Thyroid gland (tissue), 4 donors: ENCODE measurements at regions not wholly inside any gene's neighbourhood (a gene's known extent, or its start where the extent isn't known, plus 50 kb on each side); places are given as distances from the start of the nearest gene placed in this dataset.

Experiments
- DNase-seq, 2 donors: peaks; one replicate each; pipeline ENCODE4 v3.0.0-alpha.2; 2019
- H3K27ac ChIP-seq, 3 donors: fragments of 200-600 bp; sonication (generic); 1 replicate in 2 of 3; 2 replicates in 1 of 3; pipeline ENCODE4 v1.5.1; 2016 to 2019; ENCODE audit warnings: mild to moderate bottlenecking in 1 of 3, moderate library complexity in 1 of 3
- H3K27me3 ChIP-seq: fragments of 200-600 bp; sonication (generic); one replicate; pipeline ENCODE4 v1.5.1; 2019
- H3K36me3 ChIP-seq, 2 donors: fragments of 200-600 bp; sonication (generic); one replicate each; pipeline ENCODE4 v1.5.1; 2016 to 2019
- H3K4me1 ChIP-seq, 2 donors: fragments of 200-600 bp; sonication (generic); one replicate each; pipeline ENCODE4 v1.5.1; 2017 to 2019
- H3K4me3 ChIP-seq, 3 donors: fragments of 200-600 bp; sonication (generic); replicated peaks in 1 of 3; 1 replicate in 2 of 3; 2 replicates in 1 of 3; pipeline ENCODE4 v1.5.1; 2016; ENCODE audit warnings: mild to moderate bottlenecking in 1 of 3
- H3K9me3 ChIP-seq: fragments of 200-600 bp; sonication (generic); one replicate; pipeline ENCODE4 v1.5.1; 2017
- POLR2A ChIP-seq, 2 donors: fragments of 450-650 bp; IDR thresholded peaks; one replicate each; pipeline ENCODE4 v1.6.1; 2017; ENCODE audit warnings: antibody characterized with exemption in 2 of 2, mild to moderate bottlenecking in 2 of 2, moderate library complexity in 1 of 2
- WGBS, 2 donors: methylation state at CpG; one replicate each; pipeline ENCODE4 v1.1.5; 2017; 5-methylcytosine and 5-hydroxymethylcytosine counted together
- intact Hi-C: fragments of 100-400 bp; cut with DNase I; formaldehyde crosslinking; loops from one replicate; pipeline ENCODE4 v1.15.1; 2023
- TF ChIP-seq, protein P1 (sequence below), 6 experiments: fragments of 200-600 bp in 3 of 6; fragments of 450-650 bp in 3 of 6; sonication (generic) in 3 of 6; IDR thresholded peaks; one replicate each; pipeline ENCODE4 v1.5.1; 2016 to 2019; ENCODE audit warnings: antibody characterized with exemption in 6 of 6, mild to moderate bottlenecking in 2 of 6, inconsistent platforms in 1 of 6, moderate library complexity in 1 of 6

DNA sequence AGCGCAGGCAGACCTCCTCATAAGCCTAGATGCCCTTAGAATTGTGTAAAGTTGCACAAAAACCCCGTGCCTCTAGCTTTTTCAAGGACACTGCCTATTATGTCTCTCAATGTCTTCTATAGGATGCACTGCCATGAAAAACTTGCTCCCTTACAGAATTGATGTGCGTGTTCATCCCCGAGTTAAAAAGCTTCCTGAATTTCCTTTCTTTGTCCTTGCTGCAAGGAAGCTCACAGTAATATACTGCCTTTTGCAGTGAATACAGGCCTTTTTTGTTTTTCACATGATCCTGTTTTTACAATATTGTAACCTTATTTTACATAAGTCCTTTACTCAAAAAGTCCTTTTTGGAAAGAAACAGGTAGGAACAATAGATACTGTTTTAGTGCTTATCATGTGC, 193.0 kb downstream of the TTLL7 start:
- no peaks in the 10 kb centered on the region for H3K9me3 ChIP-seq
- H3K27ac ChIP-seq: no peak overlapping the region
- no peak for DNase-seq
- H3K27me3 ChIP-seq: no peaks in the 10 kb centered on the region
- H3K4me1 ChIP-seq: peaks cover 0 to 11% of the 10 kb centered on the region in 2 donors
- H3K4me3 ChIP-seq: no peak overlapping the region
- TF ChIP-seq POLR2A (IDR thresholded peaks at IDR 0.05): no peak
- TF ChIP-seq, protein P1, sequence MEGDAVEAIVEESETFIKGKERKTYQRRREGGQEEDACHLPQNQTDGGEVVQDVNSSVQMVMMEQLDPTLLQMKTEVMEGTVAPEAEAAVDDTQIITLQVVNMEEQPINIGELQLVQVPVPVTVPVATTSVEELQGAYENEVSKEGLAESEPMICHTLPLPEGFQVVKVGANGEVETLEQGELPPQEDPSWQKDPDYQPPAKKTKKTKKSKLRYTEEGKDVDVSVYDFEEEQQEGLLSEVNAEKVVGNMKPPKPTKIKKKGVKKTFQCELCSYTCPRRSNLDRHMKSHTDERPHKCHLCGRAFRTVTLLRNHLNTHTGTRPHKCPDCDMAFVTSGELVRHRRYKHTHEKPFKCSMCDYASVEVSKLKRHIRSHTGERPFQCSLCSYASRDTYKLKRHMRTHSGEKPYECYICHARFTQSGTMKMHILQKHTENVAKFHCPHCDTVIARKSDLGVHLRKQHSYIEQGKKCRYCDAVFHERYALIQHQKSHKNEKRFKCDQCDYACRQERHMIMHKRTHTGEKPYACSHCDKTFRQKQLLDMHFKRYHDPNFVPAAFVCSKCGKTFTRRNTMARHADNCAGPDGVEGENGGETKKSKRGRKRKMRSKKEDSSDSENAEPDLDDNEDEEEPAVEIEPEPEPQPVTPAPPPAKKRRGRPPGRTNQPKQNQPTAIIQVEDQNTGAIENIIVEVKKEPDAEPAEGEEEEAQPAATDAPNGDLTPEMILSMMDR (IDR thresholded peaks at IDR 0.05): no peak
- no peaks in the 10 kb centered on the region for H3K36me3 ChIP-seq
- intact Hi-C loops: no loop called here
- WGBS, 2 donors: 95% methylated on average over 4 of the region's 4 CpGs

DNA sequence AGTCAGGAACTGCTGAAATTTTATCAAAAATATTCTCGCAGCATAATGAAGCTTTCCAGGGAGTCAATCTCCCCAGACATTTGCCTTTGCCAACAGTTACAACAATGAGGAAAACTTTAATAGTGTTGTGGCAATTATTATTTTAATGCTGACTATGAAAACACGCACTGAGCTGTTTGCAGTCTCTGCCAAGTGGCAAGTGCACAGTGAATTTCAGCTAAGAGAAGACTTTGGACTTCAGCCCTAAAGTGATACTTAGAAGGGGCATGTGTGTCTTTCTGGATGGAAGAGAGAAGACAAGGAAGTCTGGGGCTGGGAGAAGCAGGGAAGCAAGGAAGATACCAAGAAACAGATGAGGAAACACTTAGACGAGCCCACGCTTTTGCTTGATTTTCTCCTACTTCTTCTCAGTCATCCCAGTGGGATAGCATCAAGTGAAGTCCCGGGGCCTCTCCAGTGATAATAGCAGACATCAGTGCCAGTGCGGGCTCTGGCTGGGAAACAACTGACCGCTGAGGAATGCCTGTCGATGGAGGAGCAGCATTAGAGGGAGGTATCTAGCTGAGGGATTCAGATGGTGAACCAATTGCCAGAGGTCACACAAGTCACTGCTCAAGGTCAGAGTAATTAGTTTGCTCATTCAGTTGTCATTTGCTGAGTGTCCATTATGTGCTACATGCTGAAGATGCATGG, 196.3 kb downstream of the TTLL7 start:
- no peak overlapping the region for H3K4me3 ChIP-seq
- H3K27me3 ChIP-seq: no peaks in the 10 kb centered on the region
- H3K36me3 ChIP-seq: no peaks in the 10 kb centered on the region
- no peak for TF ChIP-seq POLR2A (IDR thresholded peaks at IDR 0.05)
- TF ChIP-seq, protein P1 (IDR thresholded peaks at IDR 0.05): no peak
- H3K27ac ChIP-seq: peak overlapping the region in 1 of 3 donors; percentile 24
- peak; percentile 29 to 37 for DNase-seq
- peaks cover 0 to 16% of the 10 kb centered on the region in 2 donors for H3K4me1 ChIP-seq
- H3K9me3 ChIP-seq: no peaks in the 10 kb centered on the region
- intact Hi-C loops: no loop called here
- WGBS, 2 donors: 42 to 48% methylated on average over 7 to 8 of the region's 8 CpGs

DNA sequence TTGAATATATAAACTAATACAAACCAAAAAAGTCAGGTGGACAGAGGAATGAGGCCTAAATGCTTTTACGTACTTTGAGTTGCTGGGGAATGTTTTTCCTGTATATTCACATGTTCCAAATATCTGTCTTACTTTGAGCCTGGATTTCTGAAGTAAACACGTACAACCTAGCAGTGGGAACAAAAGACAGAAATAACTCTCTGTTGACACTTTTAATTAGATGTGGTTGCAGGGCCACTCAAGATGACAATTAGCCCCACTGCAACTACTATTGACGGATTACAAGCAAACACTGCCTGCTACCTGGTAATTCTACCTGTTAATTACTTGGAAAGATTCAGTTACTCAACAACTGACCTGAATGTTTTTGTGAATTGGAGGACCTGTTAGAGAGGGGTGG, 196.9 kb downstream of the TTLL7 start:
- H3K4me1 ChIP-seq: peaks cover 0 to 16% of the 10 kb centered on the region in 2 donors
- intact Hi-C loops: no loop called here
- TF ChIP-seq, protein P1 (IDR thresholded peaks at IDR 0.05): no peak
- TF ChIP-seq POLR2A (IDR thresholded peaks at IDR 0.05): no peak
- H3K27me3 ChIP-seq: no peaks in the 10 kb centered on the region
- H3K36me3 ChIP-seq: no peaks in the 10 kb centered on the region
- DNase-seq: no peak
- peak overlapping the region in 1 of 3 donors; percentile 24 for H3K27ac ChIP-seq
- no peaks in the 10 kb centered on the region for H3K9me3 ChIP-seq
- no peak overlapping the region for H3K4me3 ChIP-seq
- WGBS, 2 donors: 75 to 77% methylated on average over 3 of the region's 3 CpGs

DNA sequence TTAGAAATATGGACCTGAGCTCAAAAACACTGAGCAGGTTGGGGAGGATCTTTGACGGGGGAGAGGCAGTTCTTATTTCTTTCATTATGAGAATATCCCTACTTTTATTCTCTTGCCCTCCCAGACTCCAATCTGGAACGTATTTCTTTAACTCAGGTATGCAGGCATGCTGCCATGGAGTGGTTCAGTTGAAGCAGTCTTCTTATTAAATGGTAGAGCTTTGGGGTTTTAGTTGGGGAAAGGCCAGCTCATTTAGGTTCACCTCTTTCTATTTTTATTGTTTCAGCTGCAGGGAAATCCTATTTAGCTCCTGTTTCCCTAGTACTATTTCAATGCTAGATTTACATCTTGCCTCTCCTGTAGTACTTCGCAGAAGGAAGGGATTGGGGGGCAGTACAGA, 198.9 kb downstream of the TTLL7 start:
- Histone ChIP-seq H3K36me3 (no peaks in the 10 kb centered on the region), H3K4me3 (no peak overlapping the region), H3K9me3 (no peaks in the 10 kb centered on the region), H3K27me3 (no peaks in the 10 kb centered on the region), H3K4me1 (peaks cover 0 to 16% of the 10 kb centered on the region in 2 donors), H3K27ac (no peak overlapping the region)
- WGBS, 2 donors: 48 to 65% methylated on average over 3 of the region's 3 CpGs
- peak in 1 of 2 donors; percentile 10 for DNase-seq
- intact Hi-C loops: no loop called here
- TF ChIP-seq, protein P1 (IDR thresholded peaks at IDR 0.05): no peak

DNA sequence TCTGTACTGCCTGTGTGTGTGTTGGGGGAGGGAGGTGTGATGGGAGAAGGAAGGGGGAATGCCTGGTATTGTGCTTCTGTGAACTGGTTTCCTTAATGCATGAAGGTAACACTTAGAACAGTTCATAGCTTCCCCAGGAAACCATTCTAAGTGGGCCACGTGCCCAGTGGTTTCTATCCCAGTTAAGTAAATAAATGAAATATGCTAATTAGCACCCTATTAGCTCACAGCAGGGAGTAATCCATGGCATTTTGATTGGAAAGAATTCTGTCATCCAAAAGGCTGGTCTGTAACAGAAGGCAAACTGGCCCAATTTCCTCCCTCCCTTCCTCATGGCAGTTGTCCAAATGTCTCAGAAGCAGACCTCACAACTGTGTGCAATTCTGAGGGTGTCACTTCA, 199.3 kb downstream of the TTLL7 start:
- peaks cover 0 to 16% of the 10 kb centered on the region in 2 donors for H3K4me1 ChIP-seq

More for the DNA sequence above, 199.3 kb downstream of the TTLL7 start:
- intact Hi-C loops: no loop called here
- peak; percentile 13 to 17 for DNase-seq
- Histone ChIP-seq H3K36me3 (no peaks in the 10 kb centered on the region), H3K4me3 (no peak overlapping the region), H3K27me3 (no peaks in the 10 kb centered on the region), H3K27ac (no peak overlapping the region), H3K9me3 (no peaks in the 10 kb centered on the region)
- 14 to 20% methylated on average over 1 of the region's 1 CpG for WGBS, 2 donors
- TF ChIP-seq, protein P1 (IDR thresholded peaks at IDR 0.05): no peak
- no peak for TF ChIP-seq POLR2A (IDR thresholded peaks at IDR 0.05)
